ENCODE measurements at regions not wholly inside any gene's neighbourhood (a gene's known extent, or its start where the extent isn't known, plus 50 kb on each side); places are given as distances from the start of the nearest gene placed in this dataset.

GRCh38 chr13:65985612-65986011 lies 1244.5 kb downstream of the PCDH9 start:
- H3K36me3 Mint-ChIP-seq = no peaks in the 10 kb centered on the region
- H3K9me3 Mint-ChIP-seq (ENCODE audit: low read depth) = peaks cover 10% of the 10 kb centered on the region
- no peaks in the 10 kb centered on the region for H3K27me3 Mint-ChIP-seq
- H3K4me3 Mint-ChIP-seq = no peak overlapping the region
- H3K4me1 Mint-ChIP-seq (ENCODE audit: low read depth) = no peaks in the 10 kb centered on the region
- no peak overlapping the region for H3K27ac Mint-ChIP-seq

- H3K36me3 Mint-ChIP-seq = no peaks in the 10 kb centered on the region
Observed at GRCh38 chr13:65977525-65977924, 1252.6 kb downstream of the PCDH9 start.

GRCh38 chr13:65971541-65971940 lies 1258.6 kb downstream of the PCDH9 start:
- H3K4me3 Mint-ChIP-seq = no peak overlapping the region
- peaks cover 15% of the 10 kb centered on the region for H3K9me3 Mint-ChIP-seq (ENCODE audit: low read depth)
- H3K27me3 Mint-ChIP-seq = no peaks in the 10 kb centered on the region
- H3K36me3 Mint-ChIP-seq = no peaks in the 10 kb centered on the region
- H3K27ac Mint-ChIP-seq = no peak overlapping the region
- no peaks in the 10 kb centered on the region for H3K4me1 Mint-ChIP-seq (ENCODE audit: low read depth)

More at GRCh38 chr13:65977525-65977924, 1252.6 kb downstream of the PCDH9 start:
- Mint-ChIP-seq H3K4me3 (no peak overlapping the region), H3K27ac (no peak overlapping the region), H3K27me3 (no peaks in the 10 kb centered on the region), H3K9me3 (ENCODE audit: low read depth) (peaks cover 8% of the 10 kb centered on the region), H3K4me1 (ENCODE audit: low read depth) (no peaks in the 10 kb centered on the region)

GRCh38 chr13:65966991-65967451 lies 1263.1 kb downstream of the PCDH9 start:
- H3K9me3 Mint-ChIP-seq (ENCODE audit: low read depth) = peaks cover 7% of the 10 kb centered on the region
- H3K27me3 Mint-ChIP-seq = no peaks in the 10 kb centered on the region
- H3K36me3 Mint-ChIP-seq = no peaks in the 10 kb centered on the region
- no peak overlapping the region for H3K27ac Mint-ChIP-seq
- no peaks in the 10 kb centered on the region for H3K4me1 Mint-ChIP-seq (ENCODE audit: low read depth)
- no peak overlapping the region for H3K4me3 Mint-ChIP-seq

- no peaks in the 10 kb centered on the region for H3K36me3 Mint-ChIP-seq
- H3K27ac Mint-ChIP-seq = no peak overlapping the region
- no peaks in the 10 kb centered on the region for H3K4me1 Mint-ChIP-seq (ENCODE audit: low read depth)
- no peaks in the 10 kb centered on the region for H3K27me3 Mint-ChIP-seq
- H3K9me3 Mint-ChIP-seq (ENCODE audit: low read depth) = peaks cover 7% of the 10 kb centered on the region
- no peak overlapping the region for H3K4me3 Mint-ChIP-seq
Observed at GRCh38 chr13:65965501-65965900, 1264.6 kb downstream of the PCDH9 start.

- Mint-ChIP-seq H3K27ac (no peak overlapping the region), H3K36me3 (no peaks in the 10 kb centered on the region), H3K4me3 (no peak overlapping the region), H3K9me3 (ENCODE audit: low read depth) (peaks cover 7% of the 10 kb centered on the region), H3K4me1 (ENCODE audit: low read depth) (no peaks in the 10 kb centered on the region), H3K27me3 (no peaks in the 10 kb centered on the region)
Observed at GRCh38 chr13:65964672-65965071, 1265.5 kb downstream of the PCDH9 start.

GRCh38 chr13:65959305-65959704 lies 1270.8 kb downstream of the PCDH9 start:
- Mint-ChIP-seq H3K9me3 (ENCODE audit: low read depth) (no peaks in the 10 kb centered on the region), H3K27me3 (no peaks in the 10 kb centered on the region), H3K27ac (no peak overlapping the region), H3K36me3 (no peaks in the 10 kb centered on the region), H3K4me3 (no peak overlapping the region), H3K4me1 (ENCODE audit: low read depth) (no peaks in the 10 kb centered on the region)

- H3K36me3 Mint-ChIP-seq = no peaks in the 10 kb centered on the region
- H3K27me3 Mint-ChIP-seq = no peaks in the 10 kb centered on the region
- no peak overlapping the region for H3K27ac Mint-ChIP-seq
- peaks cover 6% of the 10 kb centered on the region for H3K9me3 Mint-ChIP-seq (ENCODE audit: low read depth)
- no peak overlapping the region for H3K4me3 Mint-ChIP-seq
- H3K4me1 Mint-ChIP-seq (ENCODE audit: low read depth) = no peaks in the 10 kb centered on the region
Observed at GRCh38 chr13:65946387-65946786, 1283.7 kb downstream of the PCDH9 start.

- Mint-ChIP-seq H3K27me3 (no peaks in the 10 kb centered on the region), H3K36me3 (no peaks in the 10 kb centered on the region), H3K27ac (no peak overlapping the region), H3K4me1 (ENCODE audit: low read depth) (no peaks in the 10 kb centered on the region), H3K9me3 (ENCODE audit: low read depth) (peaks cover 6% of the 10 kb centered on the region), H3K4me3 (no peak overlapping the region)
Observed at GRCh38 chr13:65943708-65944107, 1286.4 kb downstream of the PCDH9 start.

GRCh38 chr13:65943024-65943423 lies 1287.1 kb downstream of the PCDH9 start:
- Mint-ChIP-seq H3K27ac (no peak overlapping the region), H3K9me3 (ENCODE audit: low read depth) (peaks cover 6% of the 10 kb centered on the region), H3K27me3 (no peaks in the 10 kb centered on the region), H3K36me3 (no peaks in the 10 kb centered on the region), H3K4me3 (no peak overlapping the region), H3K4me1 (ENCODE audit: low read depth) (no peaks in the 10 kb centered on the region)

GRCh38 chr13:65940720-65941119 lies 1289.4 kb downstream of the PCDH9 start:
- H3K36me3 Mint-ChIP-seq = no peaks in the 10 kb centered on the region

GRCh38 chr13:65937251-65937650 lies 1292.9 kb downstream of the PCDH9 start:
- Mint-ChIP-seq H3K4me3 (no peak overlapping the region), H3K36me3 (no peaks in the 10 kb centered on the region), H3K27me3 (no peaks in the 10 kb centered on the region), H3K27ac (no peak overlapping the region), H3K9me3 (ENCODE audit: low read depth) (peaks cover 8% of the 10 kb centered on the region), H3K4me1 (ENCODE audit: low read depth) (no peaks in the 10 kb centered on the region)

More at GRCh38 chr13:65940720-65941119, 1289.4 kb downstream of the PCDH9 start:
- H3K27me3 Mint-ChIP-seq = no peaks in the 10 kb centered on the region
- peaks cover 6% of the 10 kb centered on the region for H3K9me3 Mint-ChIP-seq (ENCODE audit: low read depth)
- H3K4me3 Mint-ChIP-seq = no peak overlapping the region
- no peak overlapping the region for H3K27ac Mint-ChIP-seq
- no peaks in the 10 kb centered on the region for H3K4me1 Mint-ChIP-seq (ENCODE audit: low read depth)

GRCh38 chr13:65936249-65936648 lies 1293.9 kb downstream of the PCDH9 start:
- Mint-ChIP-seq H3K9me3 (ENCODE audit: low read depth) (peaks cover 8% of the 10 kb centered on the region), H3K4me3 (no peak overlapping the region), H3K27ac (no peak overlapping the region), H3K27me3 (no peaks in the 10 kb centered on the region), H3K4me1 (ENCODE audit: low read depth) (no peaks in the 10 kb centered on the region), H3K36me3 (no peaks in the 10 kb centered on the region)

GRCh38 chr13:65932587-65933239 lies 1297.4 kb downstream of the PCDH9 start:
- Mint-ChIP-seq H3K27ac (no peak overlapping the region), H3K27me3 (no peaks in the 10 kb centered on the region), H3K9me3 (ENCODE audit: low read depth) (peaks cover 8% of the 10 kb centered on the region), H3K4me3 (no peak overlapping the region), H3K4me1 (ENCODE audit: low read depth) (no peaks in the 10 kb centered on the region), H3K36me3 (no peaks in the 10 kb centered on the region)

GRCh38 chr13:65932013-65932412 lies 1298.1 kb downstream of the PCDH9 start:
- Mint-ChIP-seq H3K9me3 (ENCODE audit: low read depth) (peaks cover 8% of the 10 kb centered on the region), H3K36me3 (no peaks in the 10 kb centered on the region), H3K4me3 (no peak overlapping the region), H3K27me3 (no peaks in the 10 kb centered on the region), H3K27ac (no peak overlapping the region), H3K4me1 (ENCODE audit: low read depth) (no peaks in the 10 kb centered on the region)

GRCh38 chr13:65929436-65929835 lies 1300.7 kb downstream of the PCDH9 start:
- no peak overlapping the region for H3K4me3 Mint-ChIP-seq
- no peaks in the 10 kb centered on the region for H3K4me1 Mint-ChIP-seq (ENCODE audit: low read depth)
- no peaks in the 10 kb centered on the region for H3K27me3 Mint-ChIP-seq
- H3K9me3 Mint-ChIP-seq (ENCODE audit: low read depth) = no peaks in the 10 kb centered on the region
- no peak overlapping the region for H3K27ac Mint-ChIP-seq
- no peaks in the 10 kb centered on the region for H3K36me3 Mint-ChIP-seq
